ENCODE measurements at regions not wholly inside any gene's neighbourhood (a gene's known extent, or its start where the extent isn't known, plus 50 kb on each side); places are given as distances from the start of the nearest gene placed in this dataset.
"Not testable (repeated sequence)": the region's sequence is repeated elsewhere in the genome, so short reads cannot be mapped to it uniquely, and the experiment has no call there.

DNA sequence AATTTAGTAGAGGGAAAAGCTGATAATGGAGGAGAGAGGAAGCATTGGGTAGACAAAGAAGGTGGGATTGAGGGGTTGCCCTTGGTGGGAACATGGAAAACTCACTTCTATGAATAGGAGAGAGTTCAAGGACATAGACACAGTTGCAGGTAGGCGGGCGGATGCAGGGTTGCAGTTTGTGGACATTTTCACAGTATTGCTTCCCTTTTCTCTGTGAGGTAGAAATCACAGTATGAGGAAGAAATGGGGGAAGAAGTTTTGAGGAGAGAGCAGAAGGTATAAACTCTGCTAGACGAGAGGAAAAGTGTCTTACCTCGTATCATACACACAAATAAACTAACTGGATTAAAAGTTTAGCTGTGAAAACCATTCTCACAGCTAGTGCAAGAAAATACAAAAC lies 200.7 kb upstream of the ECI2 start:
- no peaks in the 10 kb centered on the region for H3K9me3 ChIP-seq (ENCODE audit: insufficient read depth, low read depth, low read length)
- H3K4me1 ChIP-seq (ENCODE audit: insufficient read depth, low read length) = no peaks in the 10 kb centered on the region
- H3K36me3 ChIP-seq (ENCODE audit: insufficient read depth, low read depth, low read length) = no peaks in the 10 kb centered on the region
- H3K9ac ChIP-seq (ENCODE audit: low read depth, low read length) = no peak overlapping the region
- no peak overlapping the region for H3K4me3 ChIP-seq (ENCODE audit: low read length)
- no peak overlapping the region for H3K27ac ChIP-seq (ENCODE audit: low read length)
- no peaks in the 10 kb centered on the region for H3K27me3 ChIP-seq (ENCODE audit: insufficient read depth, low read length)

DNA sequence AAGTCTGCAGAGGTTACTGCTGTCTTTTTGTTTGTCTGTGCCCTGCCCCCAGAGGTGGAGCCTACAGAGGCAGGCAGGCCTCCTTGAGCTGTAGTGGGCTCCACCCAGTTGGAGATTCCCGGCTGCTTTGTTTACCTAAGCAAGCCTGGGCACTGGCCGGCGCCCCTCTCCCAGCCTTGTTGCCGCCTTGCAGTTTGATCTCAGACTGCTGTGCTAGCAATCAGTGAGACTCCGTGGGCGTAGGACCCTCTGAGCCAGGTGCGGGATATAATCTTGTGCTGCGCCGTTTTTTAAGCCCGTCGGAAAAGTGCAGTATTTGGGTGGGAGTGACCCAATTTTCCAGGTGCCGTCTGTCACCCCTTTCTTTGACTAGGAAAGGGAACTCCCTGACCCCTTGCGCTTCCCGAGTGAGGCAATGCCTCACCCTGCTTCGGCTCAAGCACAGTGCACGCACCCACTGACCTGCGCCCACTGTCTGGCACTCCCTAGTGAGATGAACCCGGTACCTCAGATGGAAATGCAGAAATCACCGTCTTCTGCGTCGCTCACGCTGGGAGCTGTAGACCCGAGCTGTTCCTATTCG lies 198.9 kb upstream of the ECI2 start:
- not testable (repeated sequence) for H3K9ac ChIP-seq (ENCODE audit: low read depth, low read length); H3K4me1 ChIP-seq (ENCODE audit: insufficient read depth, low read length); H3K9me3 ChIP-seq (ENCODE audit: insufficient read depth, low read depth, low read length); H3K27me3 ChIP-seq (ENCODE audit: insufficient read depth, low read length); H3K36me3 ChIP-seq (ENCODE audit: insufficient read depth, low read depth, low read length); H3K27ac ChIP-seq (ENCODE audit: low read length); H3K4me3 ChIP-seq (ENCODE audit: low read length)

DNA sequence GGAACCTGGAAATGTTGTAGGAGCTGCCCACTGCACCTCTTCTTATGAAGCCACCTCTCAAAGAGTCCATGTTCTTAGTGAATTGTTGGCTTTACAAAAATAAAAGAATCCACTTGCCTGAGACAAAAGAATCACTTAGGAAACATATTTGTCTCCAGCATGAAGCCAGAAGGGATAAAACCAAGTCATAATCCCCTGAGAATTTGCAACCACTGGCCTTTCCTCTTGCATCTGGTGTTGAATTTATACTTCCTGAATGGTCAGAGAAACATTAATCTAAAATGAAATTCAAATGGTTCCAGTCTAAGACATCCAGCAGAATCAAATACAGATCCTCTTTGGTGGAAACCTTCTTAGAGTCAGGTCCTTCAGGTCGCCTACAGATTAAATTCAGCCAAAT lies 192.5 kb upstream of the ECI2 start:
- Histone ChIP-seq H3K9me3 (ENCODE audit: insufficient read depth, low read depth, low read length) (no peaks in the 10 kb centered on the region), H3K4me3 (ENCODE audit: low read length) (no peak overlapping the region), H3K27me3 (ENCODE audit: insufficient read depth, low read length) (no peaks in the 10 kb centered on the region), H3K4me1 (ENCODE audit: insufficient read depth, low read length) (peaks cover 7% of the 10 kb centered on the region; the same call in 1 of the 2 replicates), H3K36me3 (ENCODE audit: insufficient read depth, low read depth, low read length) (no peaks in the 10 kb centered on the region), H3K27ac (ENCODE audit: low read length) (no peak overlapping the region), H3K9ac (ENCODE audit: low read depth, low read length) (no peak overlapping the region)

DNA sequence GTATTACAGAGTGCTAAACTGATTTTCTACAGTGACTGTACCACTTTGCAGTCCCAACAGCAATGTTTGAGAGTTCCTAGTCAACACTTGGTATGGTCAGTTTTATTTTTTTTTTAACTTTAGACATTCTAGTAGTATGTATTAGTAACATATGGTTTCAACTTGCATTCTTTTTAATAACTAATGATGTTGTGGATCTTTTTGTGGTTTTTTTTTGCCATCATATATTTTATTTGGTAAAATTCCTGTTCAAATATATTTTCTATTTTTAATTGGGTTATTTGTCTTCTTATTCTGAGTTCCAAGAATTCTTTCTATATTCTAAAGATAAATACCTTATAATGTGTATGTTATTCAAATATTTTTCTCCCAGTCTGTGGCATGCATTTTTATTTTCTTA lies 189.4 kb upstream of the ECI2 start:
- no peaks in the 10 kb centered on the region for H3K27me3 ChIP-seq (ENCODE audit: insufficient read depth, low read length)
- H3K9me3 ChIP-seq (ENCODE audit: insufficient read depth, low read depth, low read length) = no peaks in the 10 kb centered on the region
- H3K4me1 ChIP-seq (ENCODE audit: insufficient read depth, low read length) = peaks cover 13% of the 10 kb centered on the region; the same call in 1 of the 2 replicates
- H3K36me3 ChIP-seq (ENCODE audit: insufficient read depth, low read depth, low read length) = no peaks in the 10 kb centered on the region
- no peak overlapping the region for H3K27ac ChIP-seq (ENCODE audit: low read length)
- H3K9ac ChIP-seq (ENCODE audit: low read depth, low read length) = no peak overlapping the region
- H3K4me3 ChIP-seq (ENCODE audit: low read length) = no peak overlapping the region

DNA sequence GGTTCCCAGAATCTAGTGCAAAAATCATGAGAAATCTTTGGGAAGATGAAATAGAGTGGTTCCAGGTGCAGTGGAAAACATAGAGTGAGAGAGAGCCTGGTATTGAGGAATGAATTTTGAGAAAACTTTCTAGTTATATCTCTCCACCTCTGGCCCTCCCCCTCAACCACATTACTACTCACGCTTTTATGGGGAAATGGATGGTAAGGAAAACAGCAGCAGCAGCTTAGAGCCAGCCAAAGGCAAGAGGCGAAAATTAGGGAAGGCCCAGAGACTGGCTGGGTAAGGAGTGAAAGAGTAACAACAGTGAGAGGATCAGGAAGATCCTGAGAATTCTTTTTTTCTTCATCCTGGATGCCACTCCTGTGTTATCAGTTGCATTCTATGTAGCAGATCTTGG lies 187.9 kb upstream of the ECI2 start:
- Histone ChIP-seq H3K36me3 (ENCODE audit: insufficient read depth, low read depth, low read length) (no peaks in the 10 kb centered on the region), H3K9me3 (ENCODE audit: insufficient read depth, low read depth, low read length) (no peaks in the 10 kb centered on the region), H3K27ac (ENCODE audit: low read length) (no peak overlapping the region), H3K4me1 (ENCODE audit: insufficient read depth, low read length) (peaks cover 22% of the 10 kb centered on the region), H3K4me3 (ENCODE audit: low read length) (no peak overlapping the region), H3K9ac (ENCODE audit: low read depth, low read length) (no peak overlapping the region), H3K27me3 (ENCODE audit: insufficient read depth, low read length) (no peaks in the 10 kb centered on the region)

DNA sequence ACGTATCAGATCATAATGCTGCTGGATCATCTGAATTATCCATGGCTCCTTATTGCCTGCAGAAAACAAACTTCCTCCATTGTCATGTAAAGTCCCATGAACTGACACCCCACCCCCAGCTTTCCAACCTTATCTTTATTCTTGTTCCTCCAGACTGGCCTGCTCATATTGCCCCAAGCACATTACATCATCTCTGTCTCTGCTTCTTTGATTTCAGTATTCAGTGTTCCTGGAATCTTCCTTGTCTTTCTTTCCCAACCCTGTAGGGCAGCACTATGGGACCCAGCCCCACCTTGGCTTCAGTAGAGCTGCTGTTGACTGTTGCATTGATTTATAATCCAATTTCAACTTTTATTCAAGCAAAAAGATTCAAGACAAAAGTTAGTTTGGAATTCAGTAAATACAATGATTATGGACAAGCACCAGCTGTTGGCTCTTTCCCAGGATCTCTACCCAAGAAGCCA lies 187.5 kb upstream of the ECI2 start:
- H3K4me3 ChIP-seq (ENCODE audit: low read length) = no peak overlapping the region
- H3K9ac ChIP-seq (ENCODE audit: low read depth, low read length) = no peak overlapping the region
- no peaks in the 10 kb centered on the region for H3K36me3 ChIP-seq (ENCODE audit: insufficient read depth, low read depth, low read length)
- H3K27me3 ChIP-seq (ENCODE audit: insufficient read depth, low read length) = no peaks in the 10 kb centered on the region
- peaks cover 22% of the 10 kb centered on the region for H3K4me1 ChIP-seq (ENCODE audit: insufficient read depth, low read length)
- H3K27ac ChIP-seq (ENCODE audit: low read length) = no peak overlapping the region
- no peaks in the 10 kb centered on the region for H3K9me3 ChIP-seq (ENCODE audit: insufficient read depth, low read depth, low read length)

DNA sequence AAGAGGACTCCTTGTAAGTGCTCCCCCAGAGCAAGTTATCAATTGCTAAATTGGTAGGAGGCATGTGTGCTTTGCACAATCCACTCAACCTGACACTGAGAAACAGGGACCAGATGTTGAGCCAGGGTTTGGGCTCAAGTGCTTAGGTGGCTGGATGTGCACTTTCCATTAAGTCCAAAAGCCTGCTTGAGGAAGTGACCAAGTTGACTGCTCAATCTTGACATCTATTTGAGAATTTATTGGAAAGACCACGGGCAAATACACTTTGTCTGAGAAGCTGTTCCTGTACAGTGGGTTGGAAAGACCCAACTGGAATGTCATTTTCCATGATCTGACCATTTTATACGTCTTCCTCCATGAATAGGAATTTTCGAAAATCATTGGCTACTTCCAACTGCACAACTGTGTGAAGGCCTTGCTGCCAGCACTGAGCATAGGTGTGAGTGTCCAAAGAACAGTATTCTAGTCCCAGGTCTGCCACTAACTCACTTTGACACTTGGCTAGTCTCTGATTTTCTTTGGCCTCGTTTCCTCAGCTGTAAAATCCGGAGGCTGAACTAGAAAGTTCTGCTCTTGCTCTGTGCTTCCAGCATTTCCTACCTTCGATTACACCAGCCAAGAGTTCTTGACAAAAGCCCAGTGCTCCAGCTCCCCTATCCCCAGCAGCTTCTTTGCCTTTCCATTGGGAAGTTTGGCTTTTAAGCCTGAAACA lies 186.9 kb upstream of the ECI2 start:
- H3K36me3 ChIP-seq (ENCODE audit: insufficient read depth, low read depth, low read length) = no peaks in the 10 kb centered on the region
- H3K27me3 ChIP-seq (ENCODE audit: insufficient read depth, low read length) = no peaks in the 10 kb centered on the region
- H3K9ac ChIP-seq (ENCODE audit: low read depth, low read length) = no peak overlapping the region
- peaks cover 22% of the 10 kb centered on the region for H3K4me1 ChIP-seq (ENCODE audit: insufficient read depth, low read length)
- no peak overlapping the region for H3K27ac ChIP-seq (ENCODE audit: low read length)
- no peak overlapping the region for H3K4me3 ChIP-seq (ENCODE audit: low read length)
- H3K9me3 ChIP-seq (ENCODE audit: insufficient read depth, low read depth, low read length) = no peaks in the 10 kb centered on the region

DNA sequence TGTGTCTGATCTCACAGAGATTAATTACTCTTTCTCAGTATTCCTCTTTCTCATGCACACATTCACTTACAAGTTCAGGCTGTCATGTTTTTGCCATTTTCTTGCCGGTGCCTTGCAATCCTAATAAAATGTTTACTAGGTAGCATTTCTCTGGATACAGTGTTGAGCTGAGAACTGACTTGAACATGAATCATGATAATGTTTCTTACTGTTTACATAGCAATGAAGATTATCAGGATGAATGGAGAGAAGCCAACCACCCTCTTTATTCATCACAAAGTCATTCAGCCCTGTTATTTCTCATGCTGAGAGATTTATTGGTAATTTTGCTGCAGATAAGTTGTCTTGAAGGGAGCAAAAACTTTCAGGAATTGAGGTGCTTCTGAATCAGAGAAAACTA lies 185.5 kb upstream of the ECI2 start:
- Histone ChIP-seq H3K4me3 (ENCODE audit: low read length) (no peak overlapping the region), H3K27ac (ENCODE audit: low read length) (no peak overlapping the region), H3K4me1 (ENCODE audit: insufficient read depth, low read length) (peaks cover 25% of the 10 kb centered on the region), H3K36me3 (ENCODE audit: insufficient read depth, low read depth, low read length) (no peaks in the 10 kb centered on the region), H3K9me3 (ENCODE audit: insufficient read depth, low read depth, low read length) (no peaks in the 10 kb centered on the region), H3K9ac (ENCODE audit: low read depth, low read length) (no peak overlapping the region; the same call in 1 of the 2 replicates), H3K27me3 (ENCODE audit: insufficient read depth, low read length) (no peaks in the 10 kb centered on the region)

DNA sequence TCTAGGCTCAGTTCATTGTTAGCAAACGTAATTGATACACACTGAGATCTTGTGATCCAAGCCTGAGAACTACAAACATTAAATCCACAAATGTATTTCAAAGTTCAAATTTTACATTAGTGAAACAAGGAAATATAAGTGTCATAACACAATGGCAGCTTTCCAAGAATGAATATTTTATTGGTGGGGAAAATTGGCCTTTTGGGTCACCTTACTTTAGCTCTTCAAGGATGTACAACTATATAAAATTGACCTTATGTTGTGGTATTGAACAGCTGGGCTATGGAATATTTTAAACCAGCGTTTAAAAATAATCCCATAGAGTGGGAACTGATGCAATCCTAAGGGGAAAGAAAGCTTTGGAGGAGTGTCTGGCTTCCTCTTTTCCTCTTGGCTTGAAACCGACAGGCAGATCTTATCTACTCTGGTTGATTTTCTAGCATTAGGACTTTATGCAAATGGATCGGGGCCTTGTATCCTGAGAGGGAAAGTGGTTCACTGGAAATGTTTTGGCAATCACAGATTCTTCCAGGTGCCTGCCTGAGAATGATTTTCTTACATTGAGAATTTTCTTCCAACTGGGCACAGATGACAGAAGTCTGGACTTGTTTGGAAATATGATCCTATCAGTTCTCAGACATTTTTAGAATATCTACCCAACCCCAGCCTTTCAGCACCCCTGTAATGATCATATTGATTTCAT lies 184.8 kb upstream of the ECI2 start:
- Histone ChIP-seq H3K4me1 (ENCODE audit: insufficient read depth, low read length) (peaks cover 25% of the 10 kb centered on the region), H3K9ac (ENCODE audit: low read depth, low read length) (no peak overlapping the region), H3K27ac (ENCODE audit: low read length) (no peak overlapping the region), H3K36me3 (ENCODE audit: insufficient read depth, low read depth, low read length) (no peaks in the 10 kb centered on the region), H3K9me3 (ENCODE audit: insufficient read depth, low read depth, low read length) (no peaks in the 10 kb centered on the region), H3K27me3 (ENCODE audit: insufficient read depth, low read length) (no peaks in the 10 kb centered on the region), H3K4me3 (ENCODE audit: low read length) (no peak overlapping the region)

DNA sequence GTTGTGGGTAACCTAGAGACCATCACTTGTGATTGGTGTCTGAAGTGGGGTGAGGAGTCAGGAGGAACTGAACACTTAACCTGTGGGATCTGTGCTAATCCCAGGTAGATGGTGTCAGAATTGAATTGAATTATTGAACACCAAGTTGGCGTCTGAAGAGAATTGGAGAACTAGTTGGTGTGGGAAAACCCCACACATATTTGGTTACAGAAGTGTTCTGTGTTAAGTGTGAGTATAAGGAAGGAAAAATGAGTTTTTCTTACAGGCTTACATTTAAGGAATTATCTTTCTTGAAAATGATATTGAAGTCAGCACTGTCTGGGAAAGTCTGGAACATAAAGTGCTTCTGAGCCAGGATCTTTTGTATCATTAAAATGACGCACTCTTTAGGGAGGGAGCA lies 182.9 kb upstream of the ECI2 start:
- Histone ChIP-seq H3K27ac (ENCODE audit: low read length) (no peak overlapping the region), H3K4me1 (ENCODE audit: insufficient read depth, low read length) (peaks cover 23% of the 10 kb centered on the region), H3K27me3 (ENCODE audit: insufficient read depth, low read length) (no peaks in the 10 kb centered on the region), H3K9me3 (ENCODE audit: insufficient read depth, low read depth, low read length) (no peaks in the 10 kb centered on the region), H3K36me3 (ENCODE audit: insufficient read depth, low read depth, low read length) (no peaks in the 10 kb centered on the region), H3K4me3 (ENCODE audit: low read length) (no peak overlapping the region), H3K9ac (ENCODE audit: low read depth, low read length) (no peak overlapping the region)

DNA sequence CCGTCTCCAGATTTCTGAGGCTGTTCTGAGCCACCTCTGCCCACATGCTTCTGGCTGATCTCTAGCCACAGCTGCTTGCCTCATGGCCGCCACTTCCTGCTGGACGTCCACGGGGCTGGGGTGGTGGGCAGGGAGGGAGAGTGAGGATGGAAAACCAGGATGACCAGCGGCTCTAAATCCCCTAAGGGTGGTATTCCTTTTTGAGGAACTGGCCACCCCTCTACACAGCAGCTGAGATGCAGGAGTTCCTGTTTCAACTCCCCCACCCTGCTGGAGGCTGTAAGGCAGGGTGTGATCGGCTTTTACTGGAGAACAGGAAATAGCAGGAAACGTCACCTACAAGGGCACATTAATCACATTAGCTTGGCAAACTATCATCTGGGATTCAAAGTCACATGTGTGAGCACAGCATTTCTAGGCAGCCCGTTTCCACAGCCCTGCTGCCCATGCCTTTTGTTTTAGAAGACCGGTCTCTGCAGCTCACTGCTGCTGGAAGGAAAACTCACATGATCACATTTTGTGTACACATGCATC lies 181.6 kb upstream of the ECI2 start:
- peaks cover 15% of the 10 kb centered on the region for H3K4me1 ChIP-seq (ENCODE audit: insufficient read depth, low read length)
- H3K4me3 ChIP-seq (ENCODE audit: low read length) = no peak overlapping the region
- H3K27me3 ChIP-seq (ENCODE audit: insufficient read depth, low read length) = no peaks in the 10 kb centered on the region
- H3K27ac ChIP-seq (ENCODE audit: low read length) = no peak overlapping the region
- no peaks in the 10 kb centered on the region for H3K36me3 ChIP-seq (ENCODE audit: insufficient read depth, low read depth, low read length)
- H3K9ac ChIP-seq (ENCODE audit: low read depth, low read length) = no peak overlapping the region
- no peaks in the 10 kb centered on the region; the same call in 1 of the 2 replicates for H3K9me3 ChIP-seq (ENCODE audit: insufficient read depth, low read depth, low read length)

Data from iPS-20b (cell line).